ENCODE measurements at regions not wholly inside any gene's neighbourhood (a gene's known extent, or its start where the extent isn't known, plus 50 kb on each side); places are given as distances from the start of the nearest gene placed in this dataset.

- TF ChIP-seq FLYWCH1 (CRISPR knock-in tag; IDR thresholded peaks at IDR 0.05) (no peak), ZNF263 (CRISPR knock-in tag; IDR thresholded peaks at IDR 0.05) (no peak)
- TF ChIP-seq, protein P1, sequence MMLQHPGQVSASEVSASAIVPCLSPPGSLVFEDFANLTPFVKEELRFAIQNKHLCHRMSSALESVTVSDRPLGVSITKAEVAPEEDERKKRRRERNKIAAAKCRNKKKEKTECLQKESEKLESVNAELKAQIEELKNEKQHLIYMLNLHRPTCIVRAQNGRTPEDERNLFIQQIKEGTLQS (CRISPR knock-in tag; IDR thresholded peaks at IDR 0.05), result no peak
- TF ChIP-seq, protein P2, sequence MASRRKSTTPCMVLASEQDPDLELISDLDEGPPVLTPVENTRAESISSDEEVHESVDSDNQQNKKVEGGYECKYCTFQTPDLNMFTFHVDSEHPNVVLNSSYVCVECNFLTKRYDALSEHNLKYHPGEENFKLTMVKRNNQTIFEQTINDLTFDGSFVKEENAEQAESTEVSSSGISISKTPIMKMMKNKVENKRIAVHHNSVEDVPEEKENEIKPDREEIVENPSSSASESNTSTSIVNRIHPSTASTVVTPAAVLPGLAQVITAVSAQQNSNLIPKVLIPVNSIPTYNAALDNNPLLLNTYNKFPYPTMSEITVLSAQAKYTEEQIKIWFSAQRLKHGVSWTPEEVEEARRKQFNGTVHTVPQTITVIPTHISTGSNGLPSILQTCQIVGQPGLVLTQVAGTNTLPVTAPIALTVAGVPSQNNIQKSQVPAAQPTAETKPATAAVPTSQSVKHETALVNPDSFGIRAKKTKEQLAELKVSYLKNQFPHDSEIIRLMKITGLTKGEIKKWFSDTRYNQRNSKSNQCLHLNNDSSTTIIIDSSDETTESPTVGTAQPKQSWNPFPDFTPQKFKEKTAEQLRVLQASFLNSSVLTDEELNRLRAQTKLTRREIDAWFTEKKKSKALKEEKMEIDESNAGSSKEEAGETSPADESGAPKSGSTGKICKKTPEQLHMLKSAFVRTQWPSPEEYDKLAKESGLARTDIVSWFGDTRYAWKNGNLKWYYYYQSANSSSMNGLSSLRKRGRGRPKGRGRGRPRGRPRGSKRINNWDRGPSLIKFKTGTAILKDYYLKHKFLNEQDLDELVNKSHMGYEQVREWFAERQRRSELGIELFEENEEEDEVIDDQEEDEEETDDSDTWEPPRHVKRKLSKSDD (CRISPR knock-in tag; IDR thresholded peaks at IDR 0.05; ENCODE audit: low read depth), result no peak
Observed at GRCh38 chr7:91358303-91358702, 94.1 kb downstream of the FZD1 start.

All from HepG2 (cell line).